ENCODE measurements at regions not wholly inside any gene's neighbourhood (a gene's known extent, or its start where the extent isn't known, plus 50 kb on each side); places are given as distances from the start of the nearest gene placed in this dataset.
A peak's percentile ranks its signal among the peaks of the same experiment; 100 is the strongest.
"Not testable (repeated sequence)": the region's sequence is repeated elsewhere in the genome, so short reads cannot be mapped to it uniquely, and the experiment has no call there.

- DNase-seq (ENCODE audit: low read depth in 4 of 4, low spot score in 3 of 4): no peak
These were observed 183.2 kb upstream of the NR2F2 start for GRCh38 chr15:96147267-96147666.

GRCh38 chr15:96150254-96150653 lies 180.2 kb upstream of the NR2F2 start:
- no peak for DNase-seq (ENCODE audit: low read depth in 4 of 4, low spot score in 3 of 4)

- DNase-seq (ENCODE audit: low read depth in 4 of 4, low spot score in 3 of 4): not testable (repeated sequence)
These were observed 178.8 kb upstream of the NR2F2 start for GRCh38 chr15:96151749-96152148.

GRCh38 chr15:96153929-96154328 lies 176.6 kb upstream of the NR2F2 start:
- no peak for DNase-seq (ENCODE audit: low read depth in 4 of 4, low spot score in 3 of 4)

- DNase-seq (ENCODE audit: low read depth in 4 of 4, low spot score in 3 of 4): no peak
These were observed 171.6 kb upstream of the NR2F2 start for GRCh38 chr15:96158938-96159337.

GRCh38 chr15:96160269-96160668 lies 170.2 kb upstream of the NR2F2 start:
- peak in 3 of 4 donors; percentile 63 to 73 (median 67) for DNase-seq (ENCODE audit: low read depth in 4 of 4, low spot score in 3 of 4)

GRCh38 chr15:96160800-96161199 lies 169.7 kb upstream of the NR2F2 start:
- DNase-seq (ENCODE audit: low read depth in 4 of 4, low spot score in 3 of 4): no peak

GRCh38 chr15:96162322-96162721 lies 168.2 kb upstream of the NR2F2 start:
- DNase-seq (ENCODE audit: low read depth in 4 of 4, low spot score in 3 of 4): no peak

GRCh38 chr15:96165081-96165480 lies 165.4 kb upstream of the NR2F2 start:
- DNase-seq (ENCODE audit: low read depth in 4 of 4, low spot score in 3 of 4): no peak

GRCh38 chr15:96165775-96166174 lies 164.7 kb upstream of the NR2F2 start:
- no peak for DNase-seq (ENCODE audit: low read depth in 4 of 4, low spot score in 3 of 4)

- DNase-seq (ENCODE audit: low read depth in 4 of 4, low spot score in 3 of 4): no peak
These were observed 164.0 kb upstream of the NR2F2 start for GRCh38 chr15:96166223-96167200.

GRCh38 chr15:96170616-96170978 lies 159.9 kb upstream of the NR2F2 start:
- DNase-seq (ENCODE audit: low read depth in 4 of 4, low spot score in 3 of 4): not testable (repeated sequence)

- no peak for DNase-seq (ENCODE audit: low read depth in 4 of 4, low spot score in 3 of 4)
These were observed 159.3 kb upstream of the NR2F2 start for GRCh38 chr15:96170979-96171739.

GRCh38 chr15:96171853-96172296 lies 158.6 kb upstream of the NR2F2 start:
- peak in 1 of 4 donors; percentile 66 for DNase-seq (ENCODE audit: low read depth in 4 of 4, low spot score in 3 of 4)

GRCh38 chr15:96172417-96172816 lies 158.1 kb upstream of the NR2F2 start:
- DNase-seq (ENCODE audit: low read depth in 4 of 4, low spot score in 3 of 4): no peak

GRCh38 chr15:96176831-96177230 lies 153.7 kb upstream of the NR2F2 start:
- no peak for DNase-seq (ENCODE audit: low read depth in 4 of 4, low spot score in 3 of 4)

GRCh38 chr15:96177279-96177678 lies 153.2 kb upstream of the NR2F2 start:
- DNase-seq (ENCODE audit: low read depth in 4 of 4, low spot score in 3 of 4): no peak

GRCh38 chr15:96180087-96180748 lies 150.3 kb upstream of the NR2F2 start:
- DNase-seq (ENCODE audit: low read depth in 4 of 4, low spot score in 3 of 4): no peak

GRCh38 chr15:96181217-96181616 lies 149.3 kb upstream of the NR2F2 start:
- no peak for DNase-seq (ENCODE audit: low read depth in 4 of 4, low spot score in 3 of 4)

GRCh38 chr15:96181873-96182301 lies 148.6 kb upstream of the NR2F2 start:
- DNase-seq (ENCODE audit: low read depth in 4 of 4, low spot score in 3 of 4): no peak
